ENCODE measurements at regions not wholly inside any gene's neighbourhood (a gene's known extent, or its start where the extent isn't known, plus 50 kb on each side); places are given as distances from the start of the nearest gene placed in this dataset.
"Not testable (repeated sequence)": the region's sequence is repeated elsewhere in the genome, so short reads cannot be mapped to it uniquely, and the experiment has no call there.

- no peak for DNase-seq
Observed at GRCh38 chr9:78871452-78872331, 574.8 kb downstream of the PSAT1 start.

GRCh38 chr9:78874061-78874460 lies 577.1 kb downstream of the PSAT1 start:
- no peak for DNase-seq

DNA sequence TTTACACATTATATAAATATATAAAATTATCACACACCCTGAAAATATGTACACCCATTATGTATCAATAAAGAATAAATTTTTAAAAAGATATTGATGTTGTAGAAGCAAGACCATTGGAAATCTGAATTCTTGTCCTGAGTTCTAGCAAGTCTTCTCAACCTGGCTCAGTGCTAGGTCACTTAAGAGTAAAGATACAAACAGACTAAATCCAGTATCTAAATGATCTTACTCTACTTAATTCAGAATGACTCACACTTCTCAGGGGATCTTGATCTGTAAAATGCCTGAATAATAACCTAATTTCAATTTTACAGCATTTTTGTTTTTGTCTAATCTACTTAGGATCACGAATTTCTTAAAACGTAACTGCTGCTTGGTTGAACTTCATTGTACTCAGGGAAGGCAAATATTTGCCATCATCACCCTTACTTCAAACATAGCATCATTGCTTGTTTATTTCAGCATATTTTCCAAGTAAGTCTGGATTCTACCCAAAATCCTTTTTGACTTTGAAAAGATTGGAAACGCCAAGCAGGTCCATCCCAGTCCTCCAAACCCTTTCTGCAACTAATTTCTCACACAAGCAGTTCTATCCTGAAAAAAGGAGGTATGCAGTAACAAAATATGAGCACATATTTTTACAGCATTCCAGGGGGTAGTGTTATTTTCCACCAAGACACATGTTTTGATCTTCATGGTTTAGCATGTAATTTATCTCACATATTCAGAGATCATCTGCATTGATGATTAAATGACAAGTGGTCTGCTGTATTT lies 582.6 kb downstream of the PSAT1 start:
- no peak for DNase-seq

DNA sequence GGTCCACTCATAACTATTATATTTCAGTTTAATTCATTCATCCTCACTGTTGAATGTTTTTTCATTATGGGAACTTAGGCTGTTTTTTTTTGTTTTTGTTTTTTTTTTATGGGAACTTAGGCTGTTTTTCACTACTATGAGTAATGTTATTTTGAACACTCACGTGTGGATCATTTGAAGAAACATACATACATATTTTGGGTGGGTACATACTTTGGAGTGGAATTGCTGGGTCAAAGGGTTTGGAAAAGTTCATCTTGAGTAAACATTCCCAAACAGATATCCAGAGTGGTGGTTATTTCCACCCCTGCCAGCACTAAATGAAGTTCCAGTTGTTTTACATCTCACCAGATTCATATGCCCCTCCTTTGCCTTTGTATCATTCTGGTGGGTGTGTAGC lies 584.4 kb downstream of the PSAT1 start:
- no peak for DNase-seq

DNA sequence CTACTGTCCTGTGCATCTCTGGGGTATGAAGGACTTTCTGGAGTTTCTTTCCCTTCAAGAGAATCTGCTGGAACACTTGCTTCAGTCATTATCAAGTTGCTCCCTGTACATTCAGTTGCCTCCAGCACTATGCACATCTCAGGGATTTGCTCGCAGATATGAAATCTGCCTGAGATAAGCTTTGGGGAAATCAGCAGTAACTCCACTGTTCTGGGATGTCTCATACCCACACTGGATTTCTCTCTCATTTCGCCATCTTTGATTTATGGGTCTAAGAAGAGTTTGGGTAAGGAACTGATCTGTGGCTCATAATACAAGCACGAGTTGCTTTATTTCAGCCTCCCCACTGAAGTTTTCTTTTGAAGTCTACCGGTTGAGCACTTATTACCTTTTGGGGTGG lies 585.6 kb downstream of the PSAT1 start:
- DNase-seq: no peak

DNA sequence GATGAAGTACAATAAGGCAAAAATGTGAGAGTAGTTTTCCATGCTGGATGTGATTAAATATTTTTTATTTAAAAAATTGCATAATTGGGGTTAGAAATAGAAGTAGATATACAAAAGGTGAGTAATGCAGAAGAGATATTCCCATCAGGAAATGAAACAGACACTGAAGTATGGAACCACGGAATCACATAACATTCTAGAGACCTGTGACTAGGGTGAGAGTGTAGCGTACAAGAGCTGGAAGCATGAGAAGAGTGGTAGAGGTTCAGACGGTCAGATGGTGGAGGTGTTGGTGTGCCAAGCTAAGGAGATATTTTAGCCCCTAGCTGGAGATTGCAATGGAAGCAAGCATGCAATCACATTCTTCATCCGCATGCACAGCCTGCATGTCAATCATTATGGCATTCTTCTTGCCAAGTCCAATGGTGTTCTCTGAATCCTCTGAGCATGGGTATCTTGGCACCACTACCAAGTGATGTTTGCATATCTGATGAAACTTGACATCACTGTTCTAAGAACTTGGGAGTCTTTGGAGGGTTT lies 587.8 kb downstream of the PSAT1 start:
- DNase-seq: no peak

GRCh38 chr9:78892182-78892581 lies 595.3 kb downstream of the PSAT1 start:
- no peak for DNase-seq

GRCh38 chr9:78892769-78893168 lies 595.8 kb downstream of the PSAT1 start:
- DNase-seq: no peak

DNA sequence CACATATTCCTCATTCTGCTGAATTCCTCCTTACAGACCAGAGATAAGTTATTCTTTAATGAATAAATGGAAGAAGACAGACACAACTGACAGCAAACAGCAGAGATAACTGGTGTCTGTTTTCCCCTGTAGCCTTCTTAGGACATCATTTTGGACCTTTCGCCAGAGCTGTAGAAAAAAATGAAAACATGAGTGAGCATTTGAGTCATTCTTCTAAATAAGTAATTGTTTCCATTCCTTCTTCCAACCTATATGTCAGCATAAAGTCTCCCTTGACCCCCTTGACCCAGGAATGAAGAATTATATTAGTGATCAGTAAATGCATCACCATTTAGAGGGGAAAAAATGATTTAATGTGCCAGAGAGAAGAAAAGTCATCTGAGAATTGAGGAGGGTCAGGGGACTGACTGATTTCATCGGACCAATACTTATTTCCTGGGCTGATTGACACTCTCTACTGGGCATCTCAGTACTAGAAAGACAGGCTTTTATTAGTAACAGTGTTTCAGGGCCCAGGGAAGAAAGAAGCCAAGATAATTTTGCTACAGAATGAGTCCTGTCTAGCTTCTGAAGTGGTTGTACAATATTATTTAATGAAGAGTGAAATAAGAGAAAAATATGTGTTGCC lies 597.0 kb downstream of the PSAT1 start:
- no peak for DNase-seq

DNA sequence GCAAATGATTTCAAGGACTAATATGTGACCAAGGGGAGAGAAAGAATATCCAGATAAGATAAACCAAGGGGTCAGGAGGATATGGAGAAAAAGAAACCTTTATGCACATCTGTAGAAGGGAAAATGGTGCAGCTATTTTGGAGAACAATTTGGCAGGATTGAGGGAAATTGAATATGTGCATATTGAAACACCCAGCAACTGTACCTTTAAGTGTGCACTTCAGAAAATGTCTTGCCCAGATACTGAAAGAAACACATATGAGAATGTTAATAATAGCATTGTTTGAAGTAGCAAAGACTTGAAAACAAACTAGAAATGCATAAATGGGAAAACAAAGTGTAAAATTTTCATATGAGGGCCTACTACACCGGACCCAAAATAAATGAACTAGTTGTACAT lies 599.6 kb downstream of the PSAT1 start:
- no peak for DNase-seq

- DNase-seq: no peak
Observed at GRCh38 chr9:78898234-78898633, 601.3 kb downstream of the PSAT1 start.

- DNase-seq: no peak
Observed at GRCh38 chr9:78899006-78899405, 602.1 kb downstream of the PSAT1 start.

GRCh38 chr9:78900500-78900899 lies 603.6 kb downstream of the PSAT1 start:
- no peak for DNase-seq

DNA sequence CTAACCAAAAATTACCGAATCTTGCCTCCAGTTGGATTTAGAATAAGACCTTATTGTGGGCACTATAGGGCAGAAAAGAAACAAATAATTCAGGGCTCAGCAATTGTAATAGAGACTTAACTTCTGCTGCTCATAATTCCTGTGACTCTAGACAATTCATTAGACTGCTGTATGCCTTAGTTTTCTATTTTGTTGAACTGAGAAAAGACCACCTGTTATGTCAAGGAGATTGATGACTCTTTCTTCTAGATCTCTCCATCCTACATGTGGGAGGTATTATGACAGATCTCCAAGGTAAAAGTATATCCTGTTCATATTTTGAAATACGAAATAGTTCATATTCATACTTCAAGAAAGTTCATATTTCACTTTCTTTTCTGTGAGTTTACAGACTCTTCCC lies 605.1 kb downstream of the PSAT1 start:
- no peak for DNase-seq

DNA sequence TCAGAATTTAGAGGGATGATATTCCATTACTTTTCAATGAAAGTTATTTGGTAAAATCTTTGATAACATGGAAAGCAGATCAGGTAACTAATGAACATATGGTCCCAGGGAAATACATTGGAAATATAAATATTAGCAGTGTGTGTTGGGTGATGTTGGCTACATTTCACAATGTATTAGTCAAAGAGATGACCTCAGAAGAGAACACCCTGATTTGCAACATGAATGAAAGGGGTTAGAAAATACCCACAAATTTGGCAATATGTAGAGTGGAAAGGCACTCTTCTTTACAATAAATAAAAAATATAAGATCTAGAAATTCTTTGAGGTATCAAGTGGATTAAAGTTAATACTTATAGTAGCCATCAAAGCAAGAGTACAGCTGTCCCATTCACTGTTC lies 606.7 kb downstream of the PSAT1 start:
- DNase-seq: no peak

- DNase-seq: no peak
Observed at GRCh38 chr9:78904686-78905085, 607.8 kb downstream of the PSAT1 start.

GRCh38 chr9:78905387-78905786 lies 608.5 kb downstream of the PSAT1 start:
- no peak for DNase-seq

GRCh38 chr9:78905986-78906755 lies 609.2 kb downstream of the PSAT1 start:
- no peak for DNase-seq

DNA sequence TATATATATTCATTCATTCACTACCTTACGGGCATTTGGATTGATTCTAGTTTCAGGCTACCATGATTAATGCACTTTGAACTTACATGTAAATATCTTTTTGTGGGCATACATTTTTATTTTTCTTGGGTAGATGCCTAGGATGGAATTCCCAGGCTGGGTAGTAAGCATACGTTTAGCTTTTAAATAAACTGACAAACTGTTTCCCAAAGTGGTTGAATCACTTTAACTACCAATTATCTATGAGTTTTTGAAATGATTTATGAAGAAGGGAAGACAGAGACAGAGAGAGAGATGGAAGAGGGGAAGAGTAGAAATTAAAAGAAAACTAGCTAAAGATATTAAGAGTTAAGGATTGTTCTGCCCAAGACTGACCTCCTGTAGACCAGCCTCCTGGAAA lies 612.6 kb downstream of the PSAT1 start:
- DNase-seq: no peak

DNA sequence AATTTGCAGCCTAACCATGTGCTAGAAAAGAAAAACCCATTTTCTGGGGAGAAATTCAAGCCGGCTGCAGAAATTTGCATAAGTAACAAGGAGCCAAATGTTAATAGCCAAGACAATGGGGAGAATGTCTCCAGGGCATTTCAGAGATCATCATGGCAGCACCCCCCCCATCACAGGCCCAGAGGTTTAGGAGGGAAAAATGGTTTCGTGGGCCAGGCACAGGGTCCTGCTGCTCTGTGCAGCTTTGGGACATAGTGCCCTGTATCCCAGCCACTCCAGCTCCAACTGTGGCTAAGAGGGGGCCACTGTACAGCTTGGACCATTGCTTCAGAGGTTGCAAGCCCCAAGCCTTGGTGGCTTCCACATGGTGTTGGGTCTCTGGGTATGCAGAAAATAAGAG lies 620.0 kb downstream of the PSAT1 start:
- DNase-seq: not testable (repeated sequence)

- DNase-seq: no peak
Observed at GRCh38 chr9:78918976-78919375, 622.1 kb downstream of the PSAT1 start.

DNA sequence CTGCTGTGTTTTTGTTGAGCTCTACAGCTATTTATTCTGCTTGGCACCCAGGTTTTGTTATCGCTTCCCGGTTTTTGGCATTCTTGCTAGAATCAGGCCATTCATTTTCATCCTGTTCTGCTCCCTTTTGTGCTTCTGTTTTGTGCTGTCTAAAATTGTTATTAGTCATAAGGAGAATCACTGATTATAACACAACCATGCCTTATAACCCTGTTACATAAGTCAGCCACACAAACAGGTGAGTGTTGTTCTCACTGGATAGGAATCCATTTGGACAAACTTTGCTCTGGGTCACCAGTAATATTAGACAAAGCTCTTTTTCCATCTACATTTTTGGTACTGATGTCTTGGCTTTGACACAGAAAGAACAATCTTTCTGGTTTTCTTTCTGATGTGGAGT lies 622.8 kb downstream of the PSAT1 start:
- DNase-seq: no peak

DNA sequence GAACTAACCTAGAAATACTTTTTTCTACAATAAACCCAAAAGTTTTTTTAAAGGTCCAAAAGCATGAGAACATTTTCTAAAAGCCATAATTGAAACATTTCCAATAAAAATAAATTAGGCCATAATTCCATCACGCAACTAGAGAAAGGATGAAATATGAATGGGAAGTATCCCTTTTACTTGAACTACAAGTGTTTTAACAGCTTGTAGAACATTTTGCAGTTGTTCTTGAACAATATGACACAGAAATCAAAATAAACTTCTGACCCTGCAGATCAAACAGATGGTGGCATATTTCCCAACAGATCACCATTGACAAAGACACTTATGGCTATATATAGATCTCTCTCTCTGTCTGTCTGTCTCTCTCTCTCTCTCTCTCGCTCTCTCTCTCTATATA lies 624.4 kb downstream of the PSAT1 start:
- no peak for DNase-seq

Data from stimulated activated CD4-positive, alpha-beta T cell treated with anti-CD3 and anti-CD28 coated beads, Interleukin-4, amount 100 ng/mL, for 1 hour (primary cell).